GM18520 (cell line): ENCODE measurements at regions not wholly inside any gene's neighbourhood (a gene's known extent, or its start where the extent isn't known, plus 50 kb on each side); places are given as distances from the start of the nearest gene placed in this dataset.

ENCODE experiments used
- ATAC-seq: cut with Tn5 transposase; IDR thresholded peaks from one replicate; pipeline ENCODE4 v1.9.1; 2021; ENCODE audit not compliant: unreplicated experiment

- ATAC-seq, result no peak
Measured at GRCh38 chr9:106684940-106685695, 177.8 kb upstream of the ZNF462 start.

- no peak for ATAC-seq
Measured at GRCh38 chr9:106689089-106689488, 173.9 kb upstream of the ZNF462 start.

- ATAC-seq, result no peak
Measured at GRCh38 chr9:106691627-106692026, 171.3 kb upstream of the ZNF462 start.

GRCh38 chr9:106693558-106693957 is 169.4 kb upstream of the ZNF462 start:
- ATAC-seq, result no peak

- ATAC-seq, result no peak
Measured at GRCh38 chr9:106696804-106697203, 166.2 kb upstream of the ZNF462 start.

- no peak for ATAC-seq
Measured at GRCh38 chr9:106697390-106697749, 165.6 kb upstream of the ZNF462 start.

GRCh38 chr9:106697750-106698502 is 165.0 kb upstream of the ZNF462 start:
- ATAC-seq, result no peak

- no peak for ATAC-seq
Measured at GRCh38 chr9:106700676-106701075, 162.3 kb upstream of the ZNF462 start.

GRCh38 chr9:106701611-106702010 is 161.4 kb upstream of the ZNF462 start:
- no peak for ATAC-seq

- ATAC-seq, result no peak
Measured at GRCh38 chr9:106704056-106704615, 158.8 kb upstream of the ZNF462 start.

- ATAC-seq, result no peak
Measured at GRCh38 chr9:106707291-106707690, 155.7 kb upstream of the ZNF462 start.

- no peak for ATAC-seq
Measured at GRCh38 chr9:106707738-106708474, 155.1 kb upstream of the ZNF462 start.

GRCh38 chr9:106708475-106709146 is 154.4 kb upstream of the ZNF462 start:
- no peak for ATAC-seq

- no peak for ATAC-seq
Measured at GRCh38 chr9:106712279-106712678, 150.7 kb upstream of the ZNF462 start.

- no peak for ATAC-seq
Measured at GRCh38 chr9:106713206-106713605, 149.8 kb upstream of the ZNF462 start.

- ATAC-seq, result no peak
Measured at GRCh38 chr9:106716820-106717219, 146.1 kb upstream of the ZNF462 start.

GRCh38 chr9:106717686-106718085 is 145.3 kb upstream of the ZNF462 start:
- ATAC-seq, result no peak

GRCh38 chr9:106718936-106719335 is 144.0 kb upstream of the ZNF462 start:
- ATAC-seq, result no peak

- ATAC-seq, result no peak
Measured at GRCh38 chr9:106722051-106722753, 140.8 kb upstream of the ZNF462 start.

- ATAC-seq, result no peak
Measured at GRCh38 chr9:106723926-106724325, 139.0 kb upstream of the ZNF462 start.
